ENCODE measurements at regions not wholly inside any gene's neighbourhood (a gene's known extent, or its start where the extent isn't known, plus 50 kb on each side); places are given as distances from the start of the nearest gene placed in this dataset.

DNA sequence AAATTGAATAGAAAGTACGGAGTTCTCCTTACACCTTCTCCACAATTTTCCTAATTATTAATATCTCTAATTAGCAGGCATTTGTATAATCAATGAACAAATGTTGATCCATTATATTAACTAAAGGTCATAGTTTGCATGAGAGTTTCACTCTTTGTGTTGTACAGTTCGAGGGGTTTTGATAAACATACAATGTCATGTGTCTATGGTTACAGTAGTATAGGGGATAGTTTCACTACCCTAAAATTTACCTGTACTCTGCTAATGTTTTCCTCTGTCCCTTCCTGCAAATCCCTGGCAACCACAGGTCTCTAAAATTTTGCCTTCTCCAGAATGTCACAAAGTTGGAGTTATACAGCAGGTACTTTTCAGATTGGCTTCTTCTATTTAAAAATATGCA lies 1199.8 kb upstream of the GJE1 start:
- in situ Hi-C loops (cut with MboI; ENCODE audit: low sequenced_read_pairs): no loop called here

DNA sequence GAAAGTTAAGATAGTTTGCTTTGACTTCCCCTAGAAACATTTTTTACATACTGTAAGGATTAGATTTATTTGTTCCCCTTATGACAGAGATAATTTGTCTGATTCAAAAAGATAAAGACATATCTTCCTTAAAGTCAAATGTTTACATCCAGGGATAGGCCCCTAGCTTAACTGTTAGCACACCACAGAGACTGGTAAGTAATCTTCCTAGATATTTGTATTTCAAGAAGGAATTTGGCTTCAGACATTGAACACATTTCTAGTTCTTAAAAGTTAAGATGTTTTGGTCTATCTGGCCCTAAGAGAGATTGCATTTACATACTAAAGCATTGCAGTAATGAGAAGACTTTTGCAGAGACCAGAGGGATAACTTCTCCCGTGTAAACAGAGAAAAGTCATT lies 1201.1 kb upstream of the GJE1 start:
- in situ Hi-C loops (cut with MboI; ENCODE audit: low sequenced_read_pairs): no loop called here

DNA sequence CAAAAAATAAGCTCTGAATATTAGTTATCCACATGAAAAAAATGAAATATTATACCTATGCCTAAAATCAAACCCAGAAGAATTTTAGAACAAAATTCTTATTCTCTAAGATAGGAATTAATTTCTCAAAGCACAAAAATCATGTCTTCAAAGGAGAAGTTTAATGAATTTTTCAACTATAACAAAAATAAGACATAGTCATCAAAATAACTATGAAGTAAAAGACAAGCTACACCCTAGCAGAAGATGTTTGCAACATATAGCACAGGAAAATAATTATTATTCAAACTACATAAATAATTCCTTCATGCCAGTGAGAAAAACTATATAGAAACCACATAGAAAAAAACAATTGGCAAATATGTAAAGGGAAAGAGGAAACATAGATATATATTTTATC lies 1203.6 kb upstream of the GJE1 start:
- in situ Hi-C loops (cut with MboI; ENCODE audit: low sequenced_read_pairs): no loop called here

DNA sequence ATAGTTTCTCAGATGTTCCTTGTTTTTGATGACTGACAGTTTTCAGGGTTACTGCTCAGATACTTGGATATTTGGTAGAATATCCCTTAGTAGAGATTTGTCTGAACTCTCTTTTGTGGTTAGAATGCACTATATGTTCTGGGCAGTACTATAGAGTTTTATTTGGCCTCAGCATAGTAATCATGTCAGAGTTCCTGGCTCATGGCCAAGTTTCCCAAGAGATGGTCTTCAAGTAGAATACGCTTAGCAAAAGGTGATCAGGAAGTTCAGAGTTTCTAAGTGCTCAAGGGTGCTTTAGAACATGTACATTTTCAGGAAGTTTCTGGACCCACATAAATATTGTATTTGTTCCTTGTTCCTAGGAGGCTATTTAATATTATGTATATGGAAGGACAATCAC lies 1209.7 kb upstream of the GJE1 start:
- in situ Hi-C loops (cut with MboI; ENCODE audit: low sequenced_read_pairs): loop anchor here (25.0 kb wide), 1 partner anchor 1561 kb away; the partner anchor contains the start of gene CITED2

DNA sequence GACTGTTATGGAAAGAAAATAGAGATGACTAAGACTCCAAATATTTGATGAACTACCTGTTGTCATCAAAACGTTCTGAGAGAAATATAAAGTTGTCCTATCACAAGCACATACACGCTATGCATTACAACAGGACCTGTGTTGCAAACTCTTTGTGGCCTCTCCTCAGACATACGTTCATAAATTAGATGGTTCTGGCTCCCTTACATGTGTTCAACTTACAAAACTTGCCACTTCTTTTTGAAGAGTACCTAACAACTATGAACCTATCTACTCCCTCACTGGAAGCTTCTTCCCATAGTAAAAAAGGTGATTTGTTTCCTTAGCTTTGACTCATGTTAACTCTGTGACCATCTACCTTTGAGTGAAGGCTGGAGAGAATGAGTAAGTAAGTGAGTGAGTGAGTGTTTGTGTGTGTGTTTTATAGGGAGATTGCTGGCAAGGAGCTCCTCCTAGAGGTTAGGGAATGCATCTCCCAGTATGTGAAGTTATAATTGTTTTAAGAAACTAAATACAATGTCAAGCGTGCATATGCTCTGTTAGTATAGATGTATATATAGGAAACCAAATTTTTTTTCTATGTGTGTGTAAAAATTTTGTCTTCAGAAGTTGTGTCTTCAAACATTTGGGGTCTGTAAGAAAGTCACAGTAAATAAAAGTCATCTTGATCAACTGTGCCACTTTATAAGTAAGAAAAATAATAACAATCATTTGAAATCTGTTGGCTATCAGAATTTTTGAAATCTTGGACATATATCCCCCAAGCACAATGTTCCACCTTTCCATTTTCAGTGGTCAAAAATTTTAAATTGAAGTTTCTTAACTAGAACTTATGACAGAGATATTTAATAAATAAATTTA lies 1211.1 kb upstream of the GJE1 start:
- in situ Hi-C loops (cut with MboI; ENCODE audit: low sequenced_read_pairs): loop anchor here (25.0 kb wide), 1 partner anchor 1559 kb away; the partner anchor contains the start of gene CITED2

DNA sequence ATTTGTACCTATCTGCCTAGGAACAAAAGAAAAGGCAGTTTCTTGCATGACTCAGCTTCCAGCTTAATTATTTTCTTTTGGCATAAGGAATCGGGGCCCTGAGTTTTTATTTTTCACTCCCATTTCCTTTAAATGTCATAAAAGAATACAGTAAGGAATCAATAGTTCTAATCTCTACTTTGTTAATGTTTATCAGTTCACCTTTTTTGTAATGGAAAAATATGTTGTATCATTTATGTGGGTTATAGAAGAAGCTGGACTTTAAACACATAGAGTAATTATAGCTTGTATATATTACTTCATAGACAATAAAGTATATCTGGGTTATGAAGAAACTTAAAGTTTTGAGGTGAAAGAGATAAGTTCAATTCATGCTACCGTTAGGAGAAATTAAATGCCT lies 1214.8 kb upstream of the GJE1 start:
- in situ Hi-C loops (cut with MboI; ENCODE audit: low sequenced_read_pairs): loop anchor here (25.0 kb wide), 1 partner anchor 1556 kb away; the partner anchor contains the start of gene CITED2

DNA sequence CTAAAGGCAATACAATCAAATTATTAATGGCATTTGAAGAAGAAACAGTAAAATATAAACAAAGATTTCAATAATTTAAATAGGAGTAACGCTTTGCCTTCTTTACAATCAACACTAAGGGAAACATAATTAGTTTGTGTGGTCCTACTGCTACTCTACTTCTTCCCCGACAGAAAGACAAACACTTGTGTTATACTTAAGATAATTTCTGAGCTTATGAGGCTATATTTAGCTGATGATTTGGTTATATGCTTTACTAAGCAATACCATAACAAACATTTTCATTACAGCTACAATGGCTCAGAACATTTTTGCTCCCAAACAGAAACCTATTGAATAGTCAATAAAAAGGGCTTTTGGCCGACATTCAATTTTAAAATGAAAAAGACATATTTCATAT lies 1217.2 kb upstream of the GJE1 start:
- in situ Hi-C loops (cut with MboI; ENCODE audit: low sequenced_read_pairs): loop anchor here (25.0 kb wide), 1 partner anchor 1553 kb away; the partner anchor contains the start of gene CITED2

DNA sequence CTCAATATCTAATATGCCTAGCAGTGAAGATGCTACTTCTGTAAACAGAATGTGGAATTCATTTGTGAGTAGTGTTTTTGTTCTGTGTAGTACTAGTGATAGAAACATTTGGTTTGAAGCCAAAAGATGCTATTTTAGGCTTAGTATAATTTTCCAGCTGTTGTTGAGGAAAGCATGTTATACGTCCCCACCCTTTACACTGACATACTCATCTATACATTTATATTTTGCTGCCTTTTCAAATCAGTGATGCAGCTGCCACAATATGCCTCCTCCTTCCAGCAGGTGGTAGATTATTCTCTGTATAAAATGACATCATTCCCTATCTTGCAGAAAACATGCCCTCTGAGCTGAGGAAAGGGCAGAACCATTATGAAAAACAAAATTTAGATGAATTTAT lies 1217.6 kb upstream of the GJE1 start:
- in situ Hi-C loops (cut with MboI; ENCODE audit: low sequenced_read_pairs): loop anchor here (25.0 kb wide), 1 partner anchor 1553 kb away; the partner anchor contains the start of gene CITED2

DNA sequence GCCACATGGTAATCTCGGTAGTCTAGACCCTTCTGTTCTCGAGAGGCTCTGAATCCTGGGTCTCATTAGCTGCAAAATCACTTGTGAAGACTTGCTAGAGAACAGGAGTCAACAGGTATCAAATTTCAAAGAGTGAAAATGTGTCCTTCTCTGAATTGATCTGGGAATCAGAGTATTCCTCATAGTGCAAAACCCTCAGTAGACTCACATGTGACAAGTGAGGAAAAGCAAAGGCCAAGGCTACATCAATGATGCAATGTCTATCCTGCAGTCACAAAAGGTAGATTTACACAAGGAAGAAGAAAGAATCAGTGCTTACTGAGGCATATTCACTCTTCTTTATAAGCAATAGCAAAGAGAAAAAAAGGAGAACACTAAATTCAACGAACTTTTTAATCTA lies 1220.0 kb upstream of the GJE1 start:
- in situ Hi-C loops (cut with MboI; ENCODE audit: low sequenced_read_pairs): loop anchor here (25.0 kb wide), 1 partner anchor 1550 kb away; the partner anchor contains the start of gene CITED2

DNA sequence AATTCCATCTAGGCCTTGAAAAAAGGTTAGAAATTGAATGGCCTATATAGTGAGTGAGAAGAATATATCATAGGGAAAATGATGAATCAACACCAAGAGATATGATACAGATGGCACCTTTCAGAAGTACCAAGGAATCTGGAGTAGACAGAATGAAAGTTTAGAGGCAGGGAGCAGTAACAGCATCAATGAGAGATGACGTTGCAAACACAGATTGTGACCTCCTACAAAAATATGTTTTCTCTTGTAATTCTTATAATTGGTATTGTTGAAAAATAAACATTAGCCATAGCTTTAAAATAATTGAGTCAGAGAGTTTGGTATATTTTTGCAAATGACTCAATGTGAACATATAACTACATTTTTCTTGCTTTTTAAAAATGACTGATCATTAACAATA lies 1223.1 kb upstream of the GJE1 start:
- in situ Hi-C loops (cut with MboI; ENCODE audit: low sequenced_read_pairs): loop anchor here (25.0 kb wide), 1 partner anchor 1547 kb away; the partner anchor contains the start of gene CITED2

DNA sequence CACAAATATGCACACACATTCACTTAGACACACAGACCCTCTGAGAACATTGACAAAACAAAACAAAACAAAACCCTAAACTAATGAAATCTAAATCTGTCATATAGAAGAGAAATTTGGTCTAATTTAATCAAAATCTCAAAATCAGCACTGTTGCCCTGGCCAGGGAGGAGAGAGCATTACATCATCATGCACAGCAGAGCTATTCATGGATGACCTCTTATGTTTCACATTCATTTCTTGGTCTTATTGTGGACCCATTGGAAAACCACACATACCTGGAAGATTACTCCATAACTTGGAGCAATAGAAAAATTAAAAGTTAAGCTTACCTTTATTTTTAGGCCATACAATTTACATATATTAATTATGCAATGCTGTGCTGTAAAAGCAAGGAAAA lies 1223.6 kb upstream of the GJE1 start:
- in situ Hi-C loops (cut with MboI; ENCODE audit: low sequenced_read_pairs): loop anchor here (25.0 kb wide), 1 partner anchor 1547 kb away; the partner anchor contains the start of gene CITED2

DNA sequence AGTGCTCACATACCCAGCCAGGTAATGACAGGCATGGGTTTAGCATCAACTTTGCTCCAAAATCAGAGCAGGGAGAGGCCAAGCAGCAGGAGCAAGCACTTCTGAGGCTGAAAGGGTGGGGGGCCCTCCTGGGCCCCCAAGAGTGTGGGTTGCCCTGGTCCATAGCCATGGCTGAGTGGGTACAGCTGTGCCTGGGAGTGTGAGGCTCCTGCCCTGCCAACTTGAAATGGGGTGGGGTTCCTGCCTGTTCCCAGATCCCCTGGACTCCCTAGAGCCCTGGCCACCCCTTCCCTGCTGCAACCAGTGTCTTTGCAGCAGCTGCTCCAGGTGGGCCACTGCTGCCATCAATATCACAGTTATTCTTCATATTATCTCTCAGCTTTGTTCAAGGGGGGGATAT lies 1224.2 kb upstream of the GJE1 start:
- in situ Hi-C loops (cut with MboI; ENCODE audit: low sequenced_read_pairs): loop anchor here (25.0 kb wide), 1 partner anchor 1546 kb away; the partner anchor contains the start of gene CITED2

DNA sequence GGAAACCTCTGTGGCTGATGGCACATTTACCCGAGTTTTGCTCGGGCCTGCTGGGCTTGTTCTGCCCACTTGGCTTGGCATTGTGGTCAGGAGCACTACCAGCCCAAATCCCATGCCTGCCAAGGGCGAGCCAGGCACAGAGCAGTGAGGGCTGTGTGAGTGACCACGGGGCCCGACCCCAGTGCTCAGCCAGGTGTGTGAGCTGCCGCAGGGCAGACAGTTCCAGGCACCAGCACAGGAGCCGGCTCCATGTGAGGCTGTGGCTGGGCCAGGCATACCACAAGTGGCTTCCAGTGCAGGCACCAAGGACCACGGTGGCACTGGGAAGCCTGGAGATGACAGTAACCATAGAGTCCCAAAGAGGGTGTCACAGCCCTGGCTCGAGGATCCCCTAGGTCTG lies 1225.5 kb upstream of the GJE1 start:
- in situ Hi-C loops (cut with MboI; ENCODE audit: low sequenced_read_pairs): loop anchor here (25.0 kb wide), 1 partner anchor 1545 kb away; the partner anchor contains the start of gene CITED2

DNA sequence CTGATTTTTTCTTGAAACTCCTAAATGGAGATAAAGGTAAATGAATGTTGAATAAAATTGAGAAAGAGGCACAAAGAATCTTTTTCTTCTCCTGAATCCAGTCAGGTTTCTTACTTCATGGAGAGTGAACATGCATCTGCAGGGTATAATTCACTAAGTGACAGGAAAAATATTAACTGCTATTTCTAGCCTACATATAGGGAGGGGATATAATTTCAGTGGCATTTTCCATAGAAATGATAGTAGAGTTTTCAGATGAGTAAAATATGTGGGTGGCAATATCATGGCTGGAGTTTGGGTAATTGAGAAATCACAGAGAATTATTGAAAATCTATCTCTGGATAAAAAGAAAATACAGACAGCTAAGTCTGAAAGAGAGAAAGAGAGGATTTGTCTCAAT lies 1227.0 kb upstream of the GJE1 start:
- in situ Hi-C loops (cut with MboI; ENCODE audit: low sequenced_read_pairs): loop anchor here (25.0 kb wide), 1 partner anchor 1543 kb away; the partner anchor contains the start of gene CITED2

DNA sequence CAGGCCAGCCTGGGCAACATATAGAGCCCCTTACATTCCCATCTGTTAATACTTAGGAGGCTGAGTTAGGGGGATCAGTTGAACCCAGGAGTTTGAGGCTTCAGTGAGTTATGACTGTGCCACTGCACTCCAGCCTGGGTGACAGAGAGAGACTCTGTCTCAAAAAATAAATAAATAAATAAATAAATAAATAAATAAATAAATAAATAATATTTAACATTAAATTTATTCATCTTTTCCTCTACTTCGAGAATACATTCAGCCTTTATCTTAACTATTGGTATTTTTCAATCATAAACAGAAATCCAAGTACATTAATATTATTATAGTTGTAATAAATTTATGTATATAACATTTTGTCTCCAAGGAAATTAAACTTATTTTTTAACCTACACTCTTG lies 1227.7 kb upstream of the GJE1 start:
- in situ Hi-C loops (cut with MboI; ENCODE audit: low sequenced_read_pairs): loop anchor here (25.0 kb wide), 1 partner anchor 1543 kb away; the partner anchor contains the start of gene CITED2

DNA sequence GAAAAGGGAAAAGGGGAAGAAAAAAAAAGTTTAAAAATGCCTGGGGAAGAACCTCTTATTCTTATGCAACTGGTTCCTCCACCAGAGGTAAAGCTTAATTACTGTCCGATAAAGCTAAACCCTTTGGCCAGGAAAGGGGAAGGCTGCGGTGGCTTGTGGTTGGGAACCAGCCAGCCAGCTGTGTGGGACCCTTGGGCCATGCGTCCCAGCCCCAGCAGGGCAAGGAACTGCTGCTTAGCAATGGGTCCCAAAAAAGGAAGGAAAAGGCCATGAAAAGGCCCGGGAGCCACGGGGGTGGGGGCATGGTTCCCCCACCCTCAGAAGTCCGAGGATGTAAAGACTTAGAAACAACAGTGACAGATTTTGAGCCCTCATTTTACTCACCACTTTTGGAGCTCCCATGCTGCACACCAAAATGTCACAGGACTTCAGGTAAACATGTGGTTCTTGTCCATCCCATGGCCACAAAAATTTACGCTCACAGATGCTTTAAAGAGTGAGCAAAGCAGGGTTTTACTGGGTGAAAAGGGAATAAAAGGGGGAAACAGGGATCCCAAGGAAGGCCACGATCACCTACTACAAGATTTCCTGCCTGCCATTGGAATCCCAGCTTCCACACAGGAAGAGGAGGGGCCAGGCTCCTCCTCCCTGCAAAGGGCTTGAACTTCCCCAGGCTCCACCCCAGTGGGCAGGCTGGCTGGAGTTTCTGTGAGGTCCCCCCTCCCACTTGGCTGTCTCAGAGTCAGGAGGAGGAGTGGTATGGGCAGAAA lies 1234.7 kb upstream of the GJE1 start:
- in situ Hi-C loops (cut with MboI; ENCODE audit: low sequenced_read_pairs): no loop called here

DNA sequence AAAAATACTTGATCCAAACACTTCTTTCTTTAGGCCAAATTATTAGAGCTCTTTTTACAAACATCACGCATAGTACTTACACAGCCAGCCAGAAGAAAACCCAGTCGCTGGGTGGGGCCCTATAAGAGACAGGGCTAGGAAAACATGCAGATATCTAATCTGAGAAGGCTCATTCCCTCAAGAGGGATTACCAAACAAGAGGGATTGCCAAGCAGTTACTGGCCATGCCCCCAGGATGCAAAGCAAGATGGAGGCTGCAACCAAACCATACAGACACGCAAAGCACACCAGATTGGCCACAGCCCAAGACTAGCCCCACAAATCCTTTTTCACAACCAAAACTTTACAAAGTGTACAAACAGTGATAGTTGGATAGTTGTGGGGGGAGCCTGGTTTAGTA lies 1235.4 kb upstream of the GJE1 start:
- in situ Hi-C loops (cut with MboI; ENCODE audit: low sequenced_read_pairs): no loop called here

DNA sequence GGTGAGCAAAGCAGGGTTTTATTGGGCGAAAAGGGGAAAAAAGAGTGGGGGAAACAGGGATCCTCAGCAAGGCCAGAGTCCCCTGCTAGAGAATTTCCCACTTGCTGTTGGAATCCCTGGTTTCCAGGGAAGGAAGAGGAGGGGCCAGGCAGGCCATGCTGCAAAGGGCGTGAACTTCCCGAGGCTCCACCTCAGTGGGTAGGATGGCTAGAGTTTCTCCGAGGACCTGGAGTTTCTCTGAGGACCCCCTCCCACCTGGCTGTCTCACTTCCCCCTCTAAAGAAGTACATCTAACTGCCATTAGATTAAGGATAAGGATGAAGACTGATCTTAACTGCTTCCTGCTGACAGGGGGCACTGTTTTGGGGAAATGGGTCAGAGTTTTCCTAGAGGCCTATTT lies 1239.3 kb upstream of the GJE1 start:
- in situ Hi-C loops (cut with MboI; ENCODE audit: low sequenced_read_pairs): no loop called here

DNA sequence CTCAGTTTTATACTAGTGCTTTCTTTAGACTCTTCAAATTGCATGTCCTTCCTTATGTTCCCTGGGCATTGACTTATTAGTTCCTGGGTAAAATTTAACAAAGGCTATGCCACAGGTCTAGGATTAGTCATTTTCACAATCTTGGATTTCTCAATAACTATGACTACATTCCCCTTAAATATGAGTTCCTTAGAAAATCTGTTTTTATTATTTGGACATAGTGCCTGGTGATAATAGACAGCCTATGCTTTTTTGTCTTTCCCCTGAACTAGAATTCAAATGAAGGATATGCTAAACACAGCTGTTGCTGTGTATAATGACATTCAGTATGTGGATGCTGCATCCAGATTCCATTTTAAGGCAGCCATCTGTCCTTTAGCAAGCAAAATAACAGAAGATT lies 1252.8 kb upstream of the GJE1 start:
- in situ Hi-C loops (cut with MboI; ENCODE audit: low sequenced_read_pairs): no loop called here

DNA sequence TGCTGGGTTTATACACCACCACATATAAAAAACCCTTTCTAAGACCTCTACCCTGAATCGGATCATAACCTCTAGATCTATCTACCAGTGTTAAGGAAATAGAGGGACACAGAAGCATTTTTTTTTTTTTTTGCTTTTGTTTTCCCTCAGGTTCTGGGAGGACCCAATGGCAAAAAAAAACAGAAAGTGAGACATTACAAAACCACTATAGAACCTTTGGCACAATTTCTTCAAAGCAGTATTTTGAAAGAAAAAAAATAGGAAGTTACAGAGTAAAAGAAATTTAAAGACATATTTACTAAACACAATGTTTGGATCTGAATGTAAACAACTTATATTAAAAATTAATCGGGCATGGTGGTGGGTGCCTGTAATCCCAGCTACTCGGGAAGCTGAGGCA lies 1258.7 kb upstream of the GJE1 start:
- in situ Hi-C loops (cut with MboI; ENCODE audit: low sequenced_read_pairs): no loop called here

DNA sequence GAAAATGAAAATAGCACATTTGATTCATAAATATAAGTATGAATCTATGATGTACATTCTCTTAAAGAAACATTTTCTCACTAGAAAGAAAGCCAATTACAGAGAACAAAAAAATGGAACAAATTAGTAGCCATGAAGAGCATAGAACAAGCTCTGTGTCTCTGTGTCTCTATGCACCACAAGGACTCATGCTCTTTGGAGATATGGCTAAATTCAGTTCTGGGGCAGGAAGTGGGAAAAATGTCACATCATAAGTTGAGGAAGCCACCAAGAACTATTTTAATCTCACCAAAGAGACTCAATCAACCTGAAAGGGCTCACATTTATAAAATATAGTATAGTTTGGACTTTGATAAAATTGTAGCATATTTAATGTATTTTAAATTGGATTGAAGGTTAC lies 1259.8 kb upstream of the GJE1 start:
- in situ Hi-C loops (cut with MboI; ENCODE audit: low sequenced_read_pairs): no loop called here
